AG04449 (cell line): ENCODE measurements at regions not wholly inside any gene's neighbourhood (a gene's known extent, or its start where the extent isn't known, plus 50 kb on each side); places are given as distances from the start of the nearest gene placed in this dataset.

Source experiments
- CTCF ChIA-PET: fragments of 350-600 bp; formaldehyde crosslinking; extraction: SDS; loops from one replicate; lab custom pipeline; 2021; ENCODE audit warnings: antibody characterized with exemption; lab: Yijun Ruan, JAX
- POLR2A ChIA-PET: fragments of 400-600, 350-600 bp; formaldehyde crosslinking; extraction: SDS; loops from one replicate; lab custom pipeline; 2020; ENCODE audit warnings: antibody characterized with exemption, inconsistent platforms; lab: Yijun Ruan, JAX
- DNase-seq: peaks from one replicate; pipeline ENCODE4 v3.0.0-alpha.2; 2010; ENCODE audit warnings: low read depth, low spot score
- H3K4me3 ChIP-seq: 2 replicates; pipeline ENCODE4 v1.5.1; 2011; ENCODE audit warnings: low read depth, mild to moderate bottlenecking, control low read depth, low read length
- TF ChIP-seq, protein P1 (sequence below): IDR thresholded peaks from one replicate; pipeline ENCODE4 v1.5.1; 2011; ENCODE audit warnings: mild to moderate bottlenecking, moderate library complexity, low read length, control low read depth, inconsistent platforms; ENCODE audit not compliant: insufficient read depth; ENCODE audit errors: missing control alignments

GRCh38 chr12:77535734-77536133 lies 295.0 kb upstream of the NAV3 start:
- ChIA-PET POLR2A (no interaction called here), CTCF (no interaction called here)
- DNase-seq, result no peak
- no peak overlapping the region for H3K4me3 ChIP-seq
- TF ChIP-seq, protein P1, sequence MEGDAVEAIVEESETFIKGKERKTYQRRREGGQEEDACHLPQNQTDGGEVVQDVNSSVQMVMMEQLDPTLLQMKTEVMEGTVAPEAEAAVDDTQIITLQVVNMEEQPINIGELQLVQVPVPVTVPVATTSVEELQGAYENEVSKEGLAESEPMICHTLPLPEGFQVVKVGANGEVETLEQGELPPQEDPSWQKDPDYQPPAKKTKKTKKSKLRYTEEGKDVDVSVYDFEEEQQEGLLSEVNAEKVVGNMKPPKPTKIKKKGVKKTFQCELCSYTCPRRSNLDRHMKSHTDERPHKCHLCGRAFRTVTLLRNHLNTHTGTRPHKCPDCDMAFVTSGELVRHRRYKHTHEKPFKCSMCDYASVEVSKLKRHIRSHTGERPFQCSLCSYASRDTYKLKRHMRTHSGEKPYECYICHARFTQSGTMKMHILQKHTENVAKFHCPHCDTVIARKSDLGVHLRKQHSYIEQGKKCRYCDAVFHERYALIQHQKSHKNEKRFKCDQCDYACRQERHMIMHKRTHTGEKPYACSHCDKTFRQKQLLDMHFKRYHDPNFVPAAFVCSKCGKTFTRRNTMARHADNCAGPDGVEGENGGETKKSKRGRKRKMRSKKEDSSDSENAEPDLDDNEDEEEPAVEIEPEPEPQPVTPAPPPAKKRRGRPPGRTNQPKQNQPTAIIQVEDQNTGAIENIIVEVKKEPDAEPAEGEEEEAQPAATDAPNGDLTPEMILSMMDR, result no peak

- no peak overlapping the region for H3K4me3 ChIP-seq
- TF ChIP-seq, protein P1, result no peak
- ChIA-PET POLR2A (no interaction called here), CTCF (interaction anchor here (1.3 kb wide), 1 partner anchor 153 kb away, joined by 3 read pairs; no protein-coding TSS in a partner anchor)
- no peak for DNase-seq
Measured at GRCh38 chr12:77531912-77532311, 298.8 kb upstream of the NAV3 start.

DNA sequence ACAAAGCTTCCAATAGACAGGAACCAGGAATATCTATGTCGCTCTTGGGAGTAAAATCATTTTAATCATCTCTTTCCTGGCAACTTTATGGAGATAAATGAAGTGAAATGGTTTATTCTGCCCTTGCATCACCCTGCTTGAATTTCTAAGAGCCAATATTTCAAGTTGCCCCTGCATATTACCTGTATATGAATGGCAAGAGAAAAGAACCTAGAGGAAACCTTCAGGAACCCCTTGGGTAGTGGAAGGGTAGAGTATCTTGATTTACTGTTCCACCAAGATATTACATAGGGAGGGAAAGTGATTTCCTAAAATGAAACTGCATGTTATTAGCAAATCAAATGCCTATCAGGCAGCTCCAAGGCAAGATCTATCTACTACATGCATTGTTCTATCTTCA lies 308.4 kb upstream of the NAV3 start:
- TF ChIP-seq, protein P1, result no peak
- POLR2A ChIA-PET, result no interaction called here
- no peak overlapping the region for H3K4me3 ChIP-seq
- CTCF ChIA-PET, result no interaction called here
- DNase-seq, result no peak

- ChIA-PET CTCF (no interaction called here), POLR2A (no interaction called here)
- DNase-seq, result no peak
- no peak overlapping the region for H3K4me3 ChIP-seq
- TF ChIP-seq, protein P1, result no peak
Measured at GRCh38 chr12:77521508-77522115, 309.1 kb upstream of the NAV3 start.

DNA sequence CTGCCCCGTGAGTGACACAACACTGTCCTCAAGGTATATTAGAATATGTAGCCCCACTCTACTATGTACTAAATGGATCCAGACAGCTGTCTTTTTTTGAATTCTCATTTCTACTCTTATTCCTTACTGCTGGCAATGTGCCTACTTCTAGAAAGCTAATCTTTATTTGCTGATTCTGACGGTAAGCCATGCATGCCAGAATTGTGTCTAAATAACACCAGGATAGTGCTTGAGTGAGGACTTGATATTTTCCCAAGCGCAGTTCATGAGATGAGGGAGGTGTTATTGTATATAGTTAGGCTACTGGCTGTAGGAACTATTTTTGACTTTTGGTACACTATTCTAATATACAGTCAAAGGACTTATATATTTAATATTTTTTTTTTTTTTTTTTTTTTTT lies 316.2 kb upstream of the NAV3 start:
- TF ChIP-seq, protein P1, result no peak
- H3K4me3 ChIP-seq, result no peak overlapping the region
- DNase-seq, result no peak
- CTCF ChIA-PET, result no interaction called here
- POLR2A ChIA-PET, result no interaction called here

DNA sequence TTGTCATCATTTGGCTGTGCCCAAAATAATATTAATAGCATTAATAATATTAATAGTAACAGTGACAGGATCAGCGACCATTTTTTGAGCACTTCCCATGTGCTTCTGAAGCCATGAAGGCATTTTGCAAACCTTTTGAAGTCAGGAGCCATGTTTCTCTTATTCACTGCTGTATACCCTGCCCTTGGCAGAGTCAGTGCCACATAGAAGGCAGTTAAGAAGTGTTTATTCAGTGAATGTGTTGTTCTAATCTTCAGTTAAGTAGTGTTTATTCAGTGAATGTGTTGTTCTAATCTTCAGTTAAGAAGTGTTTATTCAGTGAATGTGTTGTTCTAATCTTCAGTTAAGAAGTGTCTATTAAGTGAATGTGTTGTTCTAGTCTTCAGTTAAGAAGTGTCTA lies 319.7 kb upstream of the NAV3 start:
- ChIA-PET CTCF (no interaction called here), POLR2A (no interaction called here)
- DNase-seq, result no peak
- TF ChIP-seq, protein P1, result no peak
- H3K4me3 ChIP-seq, result no peak overlapping the region
